HepG2 (cell line): ENCODE measurements at regions not wholly inside any gene's neighbourhood (a gene's known extent, or its start where the extent isn't known, plus 50 kb on each side); places are given as distances from the start of the nearest gene placed in this dataset.
"Not testable (repeated sequence)": the region's sequence is repeated elsewhere in the genome, so short reads cannot be mapped to it uniquely, and the experiment has no call there.

Experiments used
- CENPT ChIP-seq: sonication (generic); formaldehyde crosslinking; IDR thresholded peaks from 2 replicates; pipeline ENCODE4 v1.8.0; 2022; ENCODE audit warnings: low read depth, mild to moderate bottlenecking, moderate library complexity, missing genetic modification reagents
- GABPA ChIP-seq, 2 experiments: IDR thresholded peaks; 2 replicates each; pipeline ENCODE4 v1.6.1; 2011 to 2016; ENCODE audit warnings: low read depth in 2 of 2, low read length in 1 of 2, missing biosample characterization in 1 of 2, missing genetic modification characterization in 1 of 2
- SP1 ChIP-seq, 2 experiments: fragments of 450-650 bp in 1 of 2; sonication (generic) in 1 of 2; formaldehyde crosslinking in 1 of 2; IDR thresholded peaks; 2 replicates each; pipeline versions ENCODE4 v1.4.0 to v1.6.1; 2016 to 2020; ENCODE audit warnings: missing genetic modification reagents in 1 of 2
- TRIM22 ChIP-seq: fragments of 450-650 bp; IDR thresholded peaks from 2 replicates; pipeline ENCODE4 v1.6.1; 2017

GRCh38 chr21:8234059-8234458 lies 2287.3 kb upstream of the TPTE start:
- TF ChIP-seq GABPA (IDR thresholded peaks at IDR 0.05; ENCODE audit: low read depth, low read length); GABPA (CRISPR knock-in tag; IDR thresholded peaks at IDR 0.05; ENCODE audit: low read depth); SP1 (IDR thresholded peaks at IDR 0.05); SP1 (CRISPR knock-in tag; IDR thresholded peaks at IDR 0.05); TRIM22; CENPT (CRISPR knock-in tag): not testable (repeated sequence)
